Upper lobe of right lung (tissue), 1 donor: ENCODE measurements at regions not wholly inside any gene's neighbourhood (a gene's known extent, or its start where the extent isn't known, plus 50 kb on each side); places are given as distances from the start of the nearest gene placed in this dataset.

Experiments used
- ATAC-seq: fragments of 200-7000 bp; cut with Tn5 transposase; one replicate; pipeline ENCODE4 v1.9.1; 2020; ENCODE audit warnings: mild to moderate bottlenecking, moderate library complexity
- DNase-seq: peaks from one replicate; pipeline ENCODE4 v3.0.0-alpha.2; 2020
- H3K27ac ChIP-seq: fragments of 200-600 bp; one replicate; pipeline ENCODE4 v1.8.0; 2022
- H3K27me3 ChIP-seq: fragments of 200-600 bp; one replicate; pipeline ENCODE4 v1.8.0; 2022; ENCODE audit warnings: mild to moderate bottlenecking
- H3K36me3 ChIP-seq: fragments of 200-600 bp; one replicate; pipeline ENCODE4 v1.8.0; 2022
- H3K4me1 ChIP-seq: fragments of 200-600 bp; one replicate; pipeline ENCODE4 v1.8.0; 2022
- H3K4me3 ChIP-seq: fragments of 200-600 bp; one replicate; pipeline ENCODE4 v1.8.0; 2022; ENCODE audit warnings: mild to moderate bottlenecking
- H3K9me3 ChIP-seq: fragments of 200-600 bp; one replicate; pipeline ENCODE4 v1.8.0; 2022
- intact Hi-C: fragments of 100-400 bp; cut with DNase I; formaldehyde crosslinking; loops from one replicate; pipeline ENCODE4 v1.11.0; 2022
- TF ChIP-seq, protein P1 (sequence below): fragments of 200-600 bp; IDR thresholded peaks from one replicate; pipeline ENCODE4 v1.8.0; 2022; ENCODE audit warnings: antibody characterized with exemption
- donor health status: DM: no; HTN: yes; CAD: no; lungs with severe emphysema.

DNA sequence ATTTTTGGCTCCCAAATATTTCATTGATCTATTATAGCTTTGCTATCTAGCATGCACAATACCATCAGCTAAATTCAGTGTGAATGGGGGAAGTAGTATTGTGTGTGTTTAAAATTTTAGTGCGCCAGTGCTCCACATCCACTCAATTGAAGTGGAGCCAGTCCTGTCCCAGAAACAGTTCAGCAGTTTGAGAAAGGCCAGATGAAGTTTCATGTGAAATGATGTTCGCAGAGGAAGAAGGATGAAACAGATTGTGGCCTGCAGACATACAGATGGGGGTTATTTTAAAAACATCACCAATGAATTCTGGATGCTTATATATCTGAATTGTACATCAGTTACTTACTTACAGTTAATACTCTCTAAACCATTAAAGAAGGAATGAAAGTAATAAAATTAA is 129.4 kb downstream of the SPRY2 start:
- no peaks in the 10 kb centered on the region for H3K27me3 ChIP-seq
- no peak for ATAC-seq
- no peak for DNase-seq
- H3K4me1 ChIP-seq, result peaks cover 5% of the 10 kb centered on the region
- no peaks in the 10 kb centered on the region for H3K36me3 ChIP-seq
- no peak overlapping the region for H3K27ac ChIP-seq
- TF ChIP-seq, protein P1, sequence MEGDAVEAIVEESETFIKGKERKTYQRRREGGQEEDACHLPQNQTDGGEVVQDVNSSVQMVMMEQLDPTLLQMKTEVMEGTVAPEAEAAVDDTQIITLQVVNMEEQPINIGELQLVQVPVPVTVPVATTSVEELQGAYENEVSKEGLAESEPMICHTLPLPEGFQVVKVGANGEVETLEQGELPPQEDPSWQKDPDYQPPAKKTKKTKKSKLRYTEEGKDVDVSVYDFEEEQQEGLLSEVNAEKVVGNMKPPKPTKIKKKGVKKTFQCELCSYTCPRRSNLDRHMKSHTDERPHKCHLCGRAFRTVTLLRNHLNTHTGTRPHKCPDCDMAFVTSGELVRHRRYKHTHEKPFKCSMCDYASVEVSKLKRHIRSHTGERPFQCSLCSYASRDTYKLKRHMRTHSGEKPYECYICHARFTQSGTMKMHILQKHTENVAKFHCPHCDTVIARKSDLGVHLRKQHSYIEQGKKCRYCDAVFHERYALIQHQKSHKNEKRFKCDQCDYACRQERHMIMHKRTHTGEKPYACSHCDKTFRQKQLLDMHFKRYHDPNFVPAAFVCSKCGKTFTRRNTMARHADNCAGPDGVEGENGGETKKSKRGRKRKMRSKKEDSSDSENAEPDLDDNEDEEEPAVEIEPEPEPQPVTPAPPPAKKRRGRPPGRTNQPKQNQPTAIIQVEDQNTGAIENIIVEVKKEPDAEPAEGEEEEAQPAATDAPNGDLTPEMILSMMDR, result no peak
- H3K4me3 ChIP-seq, result no peak overlapping the region
- H3K9me3 ChIP-seq, result no peaks in the 10 kb centered on the region
- intact Hi-C loops, result no loop called here

GRCh38 chr13:80204642-80205041 is 136.3 kb downstream of the SPRY2 start:
- Histone ChIP-seq H3K9me3 (no peaks in the 10 kb centered on the region), H3K27ac (no peak overlapping the region), H3K4me1 (no peaks in the 10 kb centered on the region), H3K27me3 (no peaks in the 10 kb centered on the region), H3K36me3 (no peaks in the 10 kb centered on the region), H3K4me3 (no peak overlapping the region)
- ATAC-seq (no peak), DNase-seq (no peak)
- intact Hi-C loops, result no loop called here
- TF ChIP-seq, protein P1, result no peak

- H3K9me3 ChIP-seq, result no peaks in the 10 kb centered on the region
- no peaks in the 10 kb centered on the region for H3K27me3 ChIP-seq
- H3K36me3 ChIP-seq, result no peaks in the 10 kb centered on the region
- no peak overlapping the region for H3K4me3 ChIP-seq
- ATAC-seq (no peak), DNase-seq (no peak)
- H3K27ac ChIP-seq, result no peak overlapping the region
- H3K4me1 ChIP-seq, result no peaks in the 10 kb centered on the region
- TF ChIP-seq, protein P1, result no peak
- intact Hi-C loops, result no loop called here
Measured at GRCh38 chr13:80203496-80203895, 137.4 kb downstream of the SPRY2 start.

DNA sequence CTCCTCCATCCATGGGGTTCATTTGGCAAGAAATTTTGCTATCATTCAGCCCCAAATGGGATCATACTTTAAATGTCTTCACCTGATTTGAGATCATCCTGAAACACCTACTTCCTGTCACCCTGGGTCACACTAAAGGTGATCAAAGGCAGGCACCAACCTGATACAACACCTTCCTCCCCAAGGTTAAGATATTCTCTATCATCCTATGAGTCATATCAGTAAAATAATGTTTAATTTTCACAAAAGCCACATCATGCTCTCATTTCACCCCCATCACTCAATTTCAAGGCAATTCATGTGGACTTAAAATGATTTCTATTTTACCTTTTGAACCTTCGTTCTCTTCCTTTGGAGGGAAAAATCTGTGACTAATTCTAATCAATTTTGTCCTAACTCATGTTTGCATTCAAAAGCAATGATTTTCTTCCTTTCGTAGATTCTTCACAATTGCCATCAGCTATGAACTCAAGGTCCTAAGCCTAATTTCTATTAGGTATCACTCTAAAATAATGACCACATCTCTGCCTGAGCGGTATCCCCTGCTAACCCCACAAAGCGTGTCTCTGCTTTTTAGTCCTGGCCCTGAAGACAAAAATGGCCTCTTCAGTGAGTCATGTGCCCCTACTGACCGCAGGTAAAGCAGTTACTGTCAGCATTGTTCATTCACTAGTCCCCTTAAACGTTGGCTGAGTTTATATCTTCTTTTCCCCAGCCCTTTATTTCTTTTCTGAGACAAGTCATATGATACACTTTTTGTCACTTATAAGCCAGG is 139.0 kb downstream of the SPRY2 start:
- Histone ChIP-seq H3K27ac (no peak overlapping the region), H3K9me3 (no peaks in the 10 kb centered on the region), H3K36me3 (no peaks in the 10 kb centered on the region), H3K4me1 (no peaks in the 10 kb centered on the region), H3K27me3 (no peaks in the 10 kb centered on the region), H3K4me3 (no peak overlapping the region)
- DNase-seq (no peak), ATAC-seq (no peak)
- intact Hi-C loops, result no loop called here
- TF ChIP-seq, protein P1, result no peak

GRCh38 chr13:80199585-80200292 is 141.2 kb downstream of the SPRY2 start:
- ATAC-seq (no peak), DNase-seq (no peak)
- intact Hi-C loops, result no loop called here
- H3K4me3 ChIP-seq, result no peak overlapping the region
- no peak overlapping the region for H3K27ac ChIP-seq
- H3K36me3 ChIP-seq, result no peaks in the 10 kb centered on the region
- H3K4me1 ChIP-seq, result no peaks in the 10 kb centered on the region
- TF ChIP-seq, protein P1, result no peak
- H3K9me3 ChIP-seq, result no peaks in the 10 kb centered on the region
- no peaks in the 10 kb centered on the region for H3K27me3 ChIP-seq
